Panc1 (cell line): ENCODE measurements at regions not wholly inside any gene's neighbourhood (a gene's known extent, or its start where the extent isn't known, plus 50 kb on each side); places are given as distances from the start of the nearest gene placed in this dataset.

Experiments used
- ATAC-seq: fragments of 200-7000 bp; cut with Tn5 transposase; 2 replicates; pipeline ENCODE4 v1.9.1; 2020; ENCODE audit warnings: mild to moderate bottlenecking, moderate library complexity
- BruUV-seq: library from RNA; stranded (reverse); fragments of 400-500 nt; replicated peaks from 2 replicates; lab custom pipeline; 2021; lab: Mats Ljungman, UMichigan
- CTCF ChIA-PET: fragments of 300-600 bp; sonication (Branson Sonifier 250); formaldehyde crosslinking; loops from one replicate; lab custom pipeline; 2022; ENCODE audit warnings: antibody characterized with exemption; lab: Charles Lee
- POLR2A ChIA-PET: fragments of 300-600 bp; sonication (Branson Sonifier 250); formaldehyde crosslinking; loops from one replicate; lab custom pipeline; 2022; ENCODE audit warnings: antibody characterized with exemption; lab: Charles Lee
- DNase-seq: peaks from one replicate; pipeline ENCODE4 v3.0.0-alpha.2; 2010; ENCODE audit warnings: low read depth, low spot score
- H3K27ac ChIP-seq: 2 replicates; pipeline ENCODE4 v1.5.1; 2011; ENCODE audit warnings: mild to moderate bottlenecking, low read length, inconsistent platforms
- H3K27me3 ChIP-seq: fragments of 200-500 bp; sonication (Bioruptor generic); 2 replicates; pipeline ENCODE4 v1.6.0; 2014; ENCODE audit warnings: low read length, inconsistent platforms; ENCODE audit not compliant: control insufficient read depth, insufficient read depth
- H3K36me3 ChIP-seq: fragments of 200-500 bp; sonication (Bioruptor generic); 2 replicates; pipeline ENCODE4 v1.5.1; 2014; ENCODE audit warnings: inconsistent platforms, mild to moderate bottlenecking, low read length, moderate library complexity; ENCODE audit not compliant: control insufficient read depth, insufficient read depth
- H3K4me1 ChIP-seq: 2 replicates; pipeline ENCODE4 v1.5.1; 2011; ENCODE audit warnings: inconsistent platforms, mild to moderate bottlenecking, low read length, moderate library complexity; ENCODE audit not compliant: control insufficient read depth, insufficient read depth
- H3K4me3 ChIP-seq, 2 experiments: 2 replicates each; pipeline ENCODE4 v1.5.1; 2011 to 2012; ENCODE audit warnings: low read depth in 2 of 2, low read length in 2 of 2, mild to moderate bottlenecking in 2 of 2, inconsistent platforms in 1 of 2, moderate library complexity in 1 of 2
- H3K9me3 ChIP-seq: fragments of 200-500 bp; sonication (Bioruptor generic); 2 replicates; pipeline ENCODE4 v1.5.1; 2014; ENCODE audit warnings: low read depth, mild to moderate bottlenecking, inconsistent platforms, low read length, moderate library complexity; ENCODE audit not compliant: control insufficient read depth, insufficient read depth
- POLR2AphosphoS5 ChIP-seq: IDR thresholded peaks from 2 replicates; pipeline ENCODE4 v1.6.1; 2012; ENCODE audit warnings: mild to moderate bottlenecking, low read depth, low read length, moderate library complexity
- SIN3A ChIP-seq: IDR thresholded peaks from 2 replicates; pipeline ENCODE4 v1.6.1; 2012; ENCODE audit warnings: low read depth, mild to moderate bottlenecking, low read length, moderate library complexity, borderline replicate concordance; ENCODE audit not compliant: insufficient read depth
- TCF7L2 ChIP-seq: IDR thresholded peaks from 2 replicates; pipeline ENCODE4 v1.6.1; 2011; ENCODE audit warnings: mild to moderate bottlenecking, low read depth, low read length, inconsistent platforms
- in situ Hi-C: cut with HindIII; loops from 2 replicates; pipeline ENCODE4 v1.10.0; 2016; ENCODE audit warnings: low sequenced_read_pairs, low pct_unique_long_range_greater_than_20kb
- intact Hi-C: fragments of 100-400 bp; cut with micrococcal nuclease; formaldehyde crosslinking; loops from one replicate; pipeline ENCODE4 v1.10.0; 2022; ENCODE audit not compliant: unreplicated experiment
- TF ChIP-seq, protein P1 (sequence below), 2 experiments: IDR thresholded peaks; 2 replicates each; pipeline ENCODE4 v1.6.1; 2011 to 2012; ENCODE audit warnings: low read depth in 2 of 2, control low read depth in 1 of 2, low read length in 1 of 2, mild to moderate bottlenecking in 1 of 2, moderate library complexity in 1 of 2; ENCODE audit not compliant: insufficient read depth in 1 of 2
- TF ChIP-seq, protein P2 (sequence below): fragments of 450-650 bp; IDR thresholded peaks from 2 replicates; pipeline ENCODE4 v1.5.1; 2017; ENCODE audit warnings: mild to moderate bottlenecking

DNA sequence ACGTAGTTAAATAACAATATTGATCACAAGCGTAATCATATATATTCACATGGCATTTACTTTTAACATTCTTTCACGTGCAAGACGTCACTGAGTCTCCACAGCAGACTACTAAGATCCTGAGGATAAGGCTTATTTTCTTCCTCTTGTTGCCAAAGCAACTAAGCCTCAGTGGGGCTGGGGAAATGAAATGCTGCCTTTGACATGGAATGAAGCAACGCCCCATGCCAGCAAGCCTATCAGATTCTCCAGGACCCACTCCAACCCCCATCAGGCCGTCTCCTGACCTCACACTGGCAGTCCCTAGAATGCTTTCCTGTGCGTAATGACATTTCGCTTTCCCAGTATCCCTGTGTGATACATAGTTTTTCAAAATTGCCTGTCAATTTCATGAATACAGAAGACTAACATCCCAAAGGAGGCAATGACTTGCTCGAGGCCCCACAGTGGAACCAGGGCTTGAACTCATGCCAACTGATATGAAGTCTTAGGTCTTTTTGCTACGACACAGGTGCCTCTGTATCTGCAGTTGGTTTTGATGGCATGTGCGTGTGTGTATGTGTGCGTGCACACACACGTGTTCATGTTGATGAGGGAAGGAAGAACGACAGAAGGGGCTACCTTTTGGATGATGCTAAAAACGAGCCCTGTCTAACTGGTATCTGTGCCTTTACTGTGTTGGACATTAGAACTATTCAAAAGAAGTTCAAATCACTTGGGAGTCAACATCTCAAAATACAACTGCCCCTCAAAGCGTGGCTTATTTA, 239.1 kb downstream of the VRK1 start:
- ChIA-PET CTCF (no interaction called here), POLR2A (no interaction called here)
- intact Hi-C loops (no loop called here), in situ Hi-C loops (no loop called here)
- H3K4me3 ChIP-seq: no peak overlapping the region
- H3K27ac ChIP-seq: no peak overlapping the region
- no peak for ATAC-seq
- no peaks in the 10 kb centered on the region for H3K27me3 ChIP-seq
- TF ChIP-seq POLR2AphosphoS5 (no peak), TCF7L2 (no peak), SIN3A (no peak)
- TF ChIP-seq, protein P1, sequence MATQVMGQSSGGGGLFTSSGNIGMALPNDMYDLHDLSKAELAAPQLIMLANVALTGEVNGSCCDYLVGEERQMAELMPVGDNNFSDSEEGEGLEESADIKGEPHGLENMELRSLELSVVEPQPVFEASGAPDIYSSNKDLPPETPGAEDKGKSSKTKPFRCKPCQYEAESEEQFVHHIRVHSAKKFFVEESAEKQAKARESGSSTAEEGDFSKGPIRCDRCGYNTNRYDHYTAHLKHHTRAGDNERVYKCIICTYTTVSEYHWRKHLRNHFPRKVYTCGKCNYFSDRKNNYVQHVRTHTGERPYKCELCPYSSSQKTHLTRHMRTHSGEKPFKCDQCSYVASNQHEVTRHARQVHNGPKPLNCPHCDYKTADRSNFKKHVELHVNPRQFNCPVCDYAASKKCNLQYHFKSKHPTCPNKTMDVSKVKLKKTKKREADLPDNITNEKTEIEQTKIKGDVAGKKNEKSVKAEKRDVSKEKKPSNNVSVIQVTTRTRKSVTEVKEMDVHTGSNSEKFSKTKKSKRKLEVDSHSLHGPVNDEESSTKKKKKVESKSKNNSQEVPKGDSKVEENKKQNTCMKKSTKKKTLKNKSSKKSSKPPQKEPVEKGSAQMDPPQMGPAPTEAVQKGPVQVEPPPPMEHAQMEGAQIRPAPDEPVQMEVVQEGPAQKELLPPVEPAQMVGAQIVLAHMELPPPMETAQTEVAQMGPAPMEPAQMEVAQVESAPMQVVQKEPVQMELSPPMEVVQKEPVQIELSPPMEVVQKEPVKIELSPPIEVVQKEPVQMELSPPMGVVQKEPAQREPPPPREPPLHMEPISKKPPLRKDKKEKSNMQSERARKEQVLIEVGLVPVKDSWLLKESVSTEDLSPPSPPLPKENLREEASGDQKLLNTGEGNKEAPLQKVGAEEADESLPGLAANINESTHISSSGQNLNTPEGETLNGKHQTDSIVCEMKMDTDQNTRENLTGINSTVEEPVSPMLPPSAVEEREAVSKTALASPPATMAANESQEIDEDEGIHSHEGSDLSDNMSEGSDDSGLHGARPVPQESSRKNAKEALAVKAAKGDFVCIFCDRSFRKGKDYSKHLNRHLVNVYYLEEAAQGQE (IDR thresholded peaks at IDR 0.05; ENCODE audit: insufficient read depth in 1 of 2, low read depth in 2 of 2, low read length in 1 of 2): no peak
- TF ChIP-seq, protein P2, sequence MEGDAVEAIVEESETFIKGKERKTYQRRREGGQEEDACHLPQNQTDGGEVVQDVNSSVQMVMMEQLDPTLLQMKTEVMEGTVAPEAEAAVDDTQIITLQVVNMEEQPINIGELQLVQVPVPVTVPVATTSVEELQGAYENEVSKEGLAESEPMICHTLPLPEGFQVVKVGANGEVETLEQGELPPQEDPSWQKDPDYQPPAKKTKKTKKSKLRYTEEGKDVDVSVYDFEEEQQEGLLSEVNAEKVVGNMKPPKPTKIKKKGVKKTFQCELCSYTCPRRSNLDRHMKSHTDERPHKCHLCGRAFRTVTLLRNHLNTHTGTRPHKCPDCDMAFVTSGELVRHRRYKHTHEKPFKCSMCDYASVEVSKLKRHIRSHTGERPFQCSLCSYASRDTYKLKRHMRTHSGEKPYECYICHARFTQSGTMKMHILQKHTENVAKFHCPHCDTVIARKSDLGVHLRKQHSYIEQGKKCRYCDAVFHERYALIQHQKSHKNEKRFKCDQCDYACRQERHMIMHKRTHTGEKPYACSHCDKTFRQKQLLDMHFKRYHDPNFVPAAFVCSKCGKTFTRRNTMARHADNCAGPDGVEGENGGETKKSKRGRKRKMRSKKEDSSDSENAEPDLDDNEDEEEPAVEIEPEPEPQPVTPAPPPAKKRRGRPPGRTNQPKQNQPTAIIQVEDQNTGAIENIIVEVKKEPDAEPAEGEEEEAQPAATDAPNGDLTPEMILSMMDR: no peak
- H3K4me1 ChIP-seq: no peaks in the 10 kb centered on the region
- no peaks in the 10 kb centered on the region; the same call in 1 of the 2 replicates for H3K36me3 ChIP-seq
- no peak for DNase-seq
- H3K9me3 ChIP-seq: no peaks in the 10 kb centered on the region
- no TSS peak for BruUV-seq

DNA sequence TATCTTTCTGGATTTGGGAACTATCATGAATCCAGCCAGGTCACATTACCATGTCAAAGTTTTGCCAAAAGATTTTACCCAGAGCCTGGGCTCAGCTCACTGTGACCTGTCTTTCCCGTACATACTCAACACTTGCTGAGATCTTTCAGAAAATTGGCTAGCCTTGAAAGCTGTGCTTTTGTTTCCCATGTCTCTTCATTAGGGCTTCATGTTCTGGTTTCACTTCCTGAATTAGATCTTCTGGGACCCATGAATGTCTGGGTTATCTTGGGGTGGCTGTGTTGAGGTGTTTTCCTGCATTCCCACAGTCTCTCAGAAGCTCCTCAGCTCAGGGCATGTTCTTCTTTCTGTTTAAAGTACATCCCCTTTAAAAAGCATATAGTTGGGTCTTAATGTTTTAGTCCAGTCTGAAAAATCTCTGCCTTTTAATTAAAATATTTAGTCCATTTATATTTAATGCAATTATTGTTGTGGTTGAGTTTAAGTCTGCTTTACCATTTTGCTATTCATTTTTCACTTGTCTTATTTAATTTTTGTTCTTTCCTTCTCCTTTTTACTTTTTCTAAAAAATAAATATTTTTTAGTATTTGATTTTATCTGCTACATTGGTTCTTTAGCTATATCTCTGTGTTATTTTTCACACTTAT, 242.7 kb downstream of the VRK1 start:
- in situ Hi-C loops: no loop called here
- ChIA-PET POLR2A (no interaction called here), CTCF (no interaction called here)
- no peak overlapping the region for H3K27ac ChIP-seq
- ATAC-seq: no peak
- no peak overlapping the region for H3K4me3 ChIP-seq
- TF ChIP-seq, protein P1 (IDR thresholded peaks at IDR 0.05; ENCODE audit: insufficient read depth in 1 of 2, low read depth in 2 of 2, low read length in 1 of 2): no peak
- TF ChIP-seq TCF7L2: no peak
- no peaks in the 10 kb centered on the region for H3K4me1 ChIP-seq
- no peaks in the 10 kb centered on the region for H3K9me3 ChIP-seq
- no peaks in the 10 kb centered on the region; the same call in 1 of the 2 replicates for H3K36me3 ChIP-seq
- no TSS peak for BruUV-seq
- no peak for DNase-seq
- no peaks in the 10 kb centered on the region for H3K27me3 ChIP-seq
- intact Hi-C loops: no loop called here
